ENCODE measurements at regions not wholly inside any gene's neighbourhood (a gene's known extent, or its start where the extent isn't known, plus 50 kb on each side); places are given as distances from the start of the nearest gene placed in this dataset.

- TF ChIP-seq CTCF (conservative IDR thresholded peaks at IDR 0.05; ENCODE audit: low read length) (no peak), EZH2phosphoT487 (IDR thresholded peaks at IDR 0.05; ENCODE audit: borderline replicate concordance, low read depth, low read length) (no peak)
These were observed 1865.6 kb upstream of the FLRT2 start for GRCh38 chr14:83664389-83664788.

Data from OCI-LY7 (cell line).